HEK293 (cell line): ENCODE measurements at regions not wholly inside any gene's neighbourhood (a gene's known extent, or its start where the extent isn't known, plus 50 kb on each side); places are given as distances from the start of the nearest gene placed in this dataset.

Source experiments
- CTCF ChIA-PET: fragments of 350-600 bp; formaldehyde crosslinking; extraction: SDS; loops from one replicate; lab custom pipeline; 2021; ENCODE audit warnings: antibody characterized with exemption; lab: Yijun Ruan, JAX
- POLR2A ChIA-PET: fragments of 300-600 bp; formaldehyde crosslinking; extraction: SDS; loops from one replicate; lab custom pipeline; 2020; ENCODE audit warnings: antibody characterized with exemption, inconsistent platforms; lab: Yijun Ruan, JAX
- H3K27ac ChIP-seq: fragments of 200-500 bp; sonication (Bioruptor generic); 2 replicates; pipeline ENCODE4 v1.5.1; 2014; ENCODE audit warnings: low read depth, low read length, control low read depth, inconsistent platforms; ENCODE audit errors: extremely low read depth
- H3K36me3 ChIP-seq, 2 experiments: fragments of 200-500 bp in 1 of 2; sonication (Bioruptor generic) in 1 of 2; 1 replicate in 1 of 2; 2 replicates in 1 of 2; pipeline ENCODE4 v1.5.1; 2014 to 2017; ENCODE audit warnings: inconsistent platforms in 2 of 2, low read length in 2 of 2; ENCODE audit not compliant: control insufficient read depth in 2 of 2, insufficient read depth in 1 of 2
- H3K4me1 ChIP-seq: fragments of 200-500 bp; sonication (Bioruptor generic); 2 replicates; pipeline ENCODE4 v1.5.1; 2014; ENCODE audit warnings: mild to moderate bottlenecking, low read length, inconsistent platforms; ENCODE audit not compliant: control insufficient read depth, insufficient read depth
- H3K4me3 ChIP-seq: 2 replicates; pipeline ENCODE4 v1.5.1; 2011; ENCODE audit warnings: low read depth, mild to moderate bottlenecking, control low read depth, low read length, moderate library complexity
- H3K9me3 ChIP-seq: fragments of 200-500 bp; sonication (Bioruptor generic); 2 replicates; pipeline ENCODE4 v1.5.1; 2014; ENCODE audit warnings: low read depth, low read length, inconsistent platforms; ENCODE audit not compliant: control insufficient read depth, insufficient read depth
- FEZF1 ChIP-seq: fragments of 450-650 bp; formaldehyde crosslinking; IDR thresholded peaks from 2 replicates; pipeline ENCODE4 v1.5.1; 2016; ENCODE audit warnings: missing biosample characterization, missing genetic modification characterization
- KLF17 ChIP-seq: fragments of 450-650 bp; formaldehyde crosslinking; IDR thresholded peaks from 2 replicates; pipeline ENCODE4 v1.5.1; 2016; ENCODE audit warnings: missing biosample characterization, missing genetic modification characterization
- SCRT1 ChIP-seq: fragments of 450-650 bp; formaldehyde crosslinking; IDR thresholded peaks from 2 replicates; pipeline ENCODE4 v1.5.1; 2016; ENCODE audit warnings: missing biosample characterization, missing genetic modification characterization, borderline replicate concordance
- SCRT2 ChIP-seq: fragments of 450-650 bp; formaldehyde crosslinking; IDR thresholded peaks from 2 replicates; pipeline ENCODE4 v1.5.1; 2016; ENCODE audit warnings: missing biosample characterization, missing genetic modification characterization
- SP2 ChIP-seq: fragments of 450-650 bp; formaldehyde crosslinking; IDR thresholded peaks from 2 replicates; pipeline ENCODE4 v1.5.1; 2016; ENCODE audit warnings: missing biosample characterization, missing genetic modification characterization
- ZBTB8A ChIP-seq: fragments of 450-650 bp; formaldehyde crosslinking; IDR thresholded peaks from 2 replicates; pipeline ENCODE4 v1.5.1; 2016; ENCODE audit warnings: missing biosample characterization, missing genetic modification characterization
- ZIC2 ChIP-seq: fragments of 450-650 bp; formaldehyde crosslinking; IDR thresholded peaks from 2 replicates; pipeline ENCODE4 v1.5.1; 2016; ENCODE audit warnings: missing biosample characterization, missing genetic modification characterization
- ZNF274 ChIP-seq, 2 experiments: fragments of 200-500 bp in 1 of 2; fragments of 450-650 bp in 1 of 2; sonication (Bioruptor generic) in 1 of 2; formaldehyde crosslinking in 1 of 2; IDR thresholded peaks; 2 replicates each; pipeline versions ENCODE4 v1.5.1 to v1.6.1; 2014 to 2016; ENCODE audit warnings: borderline replicate concordance in 1 of 2, inconsistent platforms in 1 of 2, low read length in 1 of 2, missing biosample characterization in 1 of 2, missing genetic modification characterization in 1 of 2
- ZNF335 ChIP-seq: fragments of 450-650 bp; formaldehyde crosslinking; conservative IDR thresholded peaks from 2 replicates; pipeline ENCODE4 v1.5.1; 2016; ENCODE audit warnings: missing biosample characterization, missing genetic modification characterization
- ZNF350 ChIP-seq: fragments of 450-650 bp; formaldehyde crosslinking; IDR thresholded peaks from 2 replicates; pipeline ENCODE4 v1.5.0; 2017; ENCODE audit warnings: missing biosample characterization, mild to moderate bottlenecking, missing genetic modification characterization
- ZNF391 ChIP-seq: fragments of 450-650 bp; formaldehyde crosslinking; IDR thresholded peaks from 2 replicates; pipeline ENCODE4 v1.5.1; 2016; ENCODE audit warnings: low read depth, missing biosample characterization, missing genetic modification characterization, borderline replicate concordance
- ZNF426 ChIP-seq: fragments of 450-650 bp; formaldehyde crosslinking; IDR thresholded peaks from 2 replicates; pipeline ENCODE4 v1.5.1; 2017; ENCODE audit warnings: missing biosample characterization, missing genetic modification characterization, mild to moderate bottlenecking, inconsistent platforms, moderate library complexity
- ZNF449 ChIP-seq: fragments of 450-650 bp; formaldehyde crosslinking; IDR thresholded peaks from 2 replicates; pipeline ENCODE4 v1.5.1; 2017; ENCODE audit warnings: missing biosample characterization, mild to moderate bottlenecking, missing genetic modification characterization, moderate library complexity
- ZNF626 ChIP-seq: fragments of 450-650 bp; sonication (Bioruptor Pico); formaldehyde crosslinking; IDR thresholded peaks from 2 replicates; pipeline ENCODE4 v1.5.1; 2018; ENCODE audit warnings: missing biosample characterization, missing genetic modification characterization, inconsistent platforms
- ZNF658 ChIP-seq: fragments of 450-650 bp; formaldehyde crosslinking; IDR thresholded peaks from 2 replicates; pipeline ENCODE4; 2016; ENCODE audit warnings: missing biosample characterization, missing genetic modification characterization
- ZNF670 ChIP-seq: fragments of 450-650 bp; formaldehyde crosslinking; IDR thresholded peaks from 2 replicates; pipeline ENCODE4 v1.5.1; 2016; ENCODE audit warnings: missing biosample characterization, missing genetic modification characterization, low read depth
- ZSCAN18 ChIP-seq: fragments of 450-650 bp; formaldehyde crosslinking; IDR thresholded peaks from 2 replicates; pipeline ENCODE4 v1.5.1; 2016; ENCODE audit warnings: missing biosample characterization, missing genetic modification characterization
- ZSCAN30 ChIP-seq: fragments of 450-650 bp; IDR thresholded peaks from 2 replicates; pipeline ENCODE4 v1.5.1; 2018; ENCODE audit warnings: missing biosample characterization, mild to moderate bottlenecking, missing genetic modification characterization, moderate library complexity
- TF ChIP-seq, protein P1 (sequence below): fragments of 450-650 bp; formaldehyde crosslinking; IDR thresholded peaks from 2 replicates; pipeline ENCODE4 v1.5.1; 2016; ENCODE audit warnings: missing biosample characterization, missing genetic modification characterization
- TF ChIP-seq, protein P2 (sequence below): fragments of 450-650 bp; formaldehyde crosslinking; IDR thresholded peaks from 2 replicates; pipeline ENCODE4 v1.5.1; 2016; ENCODE audit warnings: missing biosample characterization, missing genetic modification characterization, borderline replicate concordance
- TF ChIP-seq, protein P3 (sequence below): fragments of 450-650 bp; formaldehyde crosslinking; IDR thresholded peaks from 2 replicates; pipeline ENCODE4 v1.5.1; 2016; ENCODE audit warnings: missing biosample characterization, missing genetic modification characterization, low read depth

DNA sequence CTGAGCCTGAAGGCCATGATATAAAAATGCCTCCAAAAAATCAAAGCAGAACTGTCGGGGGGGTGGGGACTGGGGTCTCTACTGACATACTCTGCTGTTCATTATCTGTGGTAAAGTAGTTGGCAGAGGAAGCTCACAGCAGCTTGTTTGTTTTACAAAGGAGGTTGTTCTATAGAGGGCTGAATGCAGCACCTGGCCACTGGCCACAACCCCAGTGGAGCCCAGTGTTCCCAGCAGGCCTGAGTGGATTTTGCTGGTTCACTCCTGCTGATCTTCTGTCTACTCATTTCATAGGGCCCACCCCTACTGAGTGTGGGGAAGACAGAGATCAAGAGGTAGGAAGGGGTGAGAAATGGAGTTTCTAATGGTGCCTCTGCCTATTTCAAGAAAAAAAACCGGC is 125.5 kb downstream of the DIPK2A start:
- H3K4me1 ChIP-seq: no peaks in the 10 kb centered on the region
- H3K27ac ChIP-seq: no peak overlapping the region
- no peaks in the 10 kb centered on the region for H3K9me3 ChIP-seq
- no peak for TF ChIP-seq FEZF1 (tag by site-specific recombination)
- TF ChIP-seq ZNF449 (tag by site-specific recombination): no peak
- no peak for TF ChIP-seq ZNF391
- TF ChIP-seq ZNF658 (tag by site-specific recombination): no peak
- TF ChIP-seq, protein P1, sequence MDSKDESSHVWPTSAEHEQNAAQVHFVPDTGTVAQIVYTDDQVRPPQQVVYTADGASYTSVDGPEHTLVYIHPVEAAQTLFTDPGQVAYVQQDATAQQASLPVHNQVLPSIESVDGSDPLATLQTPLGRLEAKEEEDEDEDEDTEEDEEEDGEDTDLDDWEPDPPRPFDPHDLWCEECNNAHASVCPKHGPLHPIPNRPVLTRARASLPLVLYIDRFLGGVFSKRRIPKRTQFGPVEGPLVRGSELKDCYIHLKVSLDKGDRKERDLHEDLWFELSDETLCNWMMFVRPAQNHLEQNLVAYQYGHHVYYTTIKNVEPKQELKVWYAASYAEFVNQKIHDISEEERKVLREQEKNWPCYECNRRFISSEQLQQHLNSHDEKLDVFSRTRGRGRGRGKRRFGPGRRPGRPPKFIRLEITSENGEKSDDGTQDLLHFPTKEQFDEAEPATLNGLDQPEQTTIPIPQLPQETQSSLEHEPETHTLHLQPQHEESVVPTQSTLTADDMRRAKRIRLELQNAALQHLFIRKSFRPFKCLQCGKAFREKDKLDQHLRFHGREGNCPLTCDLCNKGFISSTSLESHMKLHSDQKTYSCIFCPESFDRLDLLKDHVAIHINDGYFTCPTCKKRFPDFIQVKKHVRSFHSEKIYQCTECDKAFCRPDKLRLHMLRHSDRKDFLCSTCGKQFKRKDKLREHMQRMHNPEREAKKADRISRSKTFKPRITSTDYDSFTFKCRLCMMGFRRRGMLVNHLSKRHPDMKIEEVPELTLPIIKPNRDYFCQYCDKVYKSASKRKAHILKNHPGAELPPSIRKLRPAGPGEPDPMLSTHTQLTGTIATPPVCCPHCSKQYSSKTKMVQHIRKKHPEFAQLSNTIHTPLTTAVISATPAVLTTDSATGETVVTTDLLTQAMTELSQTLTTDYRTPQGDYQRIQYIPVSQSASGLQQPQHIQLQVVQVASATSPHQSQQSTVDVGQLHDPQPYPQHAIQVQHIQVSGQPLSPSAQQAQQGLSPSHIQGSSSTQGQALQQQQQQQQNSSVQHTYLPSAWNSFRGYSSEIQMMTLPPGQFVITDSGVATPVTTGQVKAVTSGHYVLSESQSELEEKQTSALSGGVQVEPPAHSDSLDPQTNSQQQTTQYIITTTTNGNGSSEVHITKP (tag by site-specific recombination): no peak
- TF ChIP-seq ZBTB8A (tag by site-specific recombination): no peak
- no peak for TF ChIP-seq ZIC2
- no peak for TF ChIP-seq KLF17
- CTCF ChIA-PET: no interaction called here
- H3K4me3 ChIP-seq: no peak overlapping the region
- POLR2A ChIA-PET: no interaction called here
- H3K36me3 ChIP-seq: no peaks in the 10 kb centered on the region

- no peaks in the 10 kb centered on the region for H3K4me1 ChIP-seq
- H3K27ac ChIP-seq: no peak overlapping the region
- ChIA-PET POLR2A (no interaction called here), CTCF (no interaction called here)
- no peaks in the 10 kb centered on the region for H3K36me3 ChIP-seq
- no peaks in the 10 kb centered on the region for H3K9me3 ChIP-seq
- no peak overlapping the region for H3K4me3 ChIP-seq
- TF ChIP-seq ZNF426 (tag by site-specific recombination): no peak
- no peak for TF ChIP-seq ZSCAN30 (tag by site-specific recombination)
- no peak for TF ChIP-seq ZNF335
- TF ChIP-seq ZNF658 (tag by site-specific recombination): no peak
- no peak for TF ChIP-seq ZNF350 (tag by site-specific recombination)
- TF ChIP-seq ZNF626: no peak
- no peak for TF ChIP-seq ZSCAN18 (tag by site-specific recombination)
- TF ChIP-seq ZNF670 (tag by site-specific recombination): no peak
- TF ChIP-seq SCRT1 (tag by site-specific recombination): no peak
- TF ChIP-seq, protein P2, sequence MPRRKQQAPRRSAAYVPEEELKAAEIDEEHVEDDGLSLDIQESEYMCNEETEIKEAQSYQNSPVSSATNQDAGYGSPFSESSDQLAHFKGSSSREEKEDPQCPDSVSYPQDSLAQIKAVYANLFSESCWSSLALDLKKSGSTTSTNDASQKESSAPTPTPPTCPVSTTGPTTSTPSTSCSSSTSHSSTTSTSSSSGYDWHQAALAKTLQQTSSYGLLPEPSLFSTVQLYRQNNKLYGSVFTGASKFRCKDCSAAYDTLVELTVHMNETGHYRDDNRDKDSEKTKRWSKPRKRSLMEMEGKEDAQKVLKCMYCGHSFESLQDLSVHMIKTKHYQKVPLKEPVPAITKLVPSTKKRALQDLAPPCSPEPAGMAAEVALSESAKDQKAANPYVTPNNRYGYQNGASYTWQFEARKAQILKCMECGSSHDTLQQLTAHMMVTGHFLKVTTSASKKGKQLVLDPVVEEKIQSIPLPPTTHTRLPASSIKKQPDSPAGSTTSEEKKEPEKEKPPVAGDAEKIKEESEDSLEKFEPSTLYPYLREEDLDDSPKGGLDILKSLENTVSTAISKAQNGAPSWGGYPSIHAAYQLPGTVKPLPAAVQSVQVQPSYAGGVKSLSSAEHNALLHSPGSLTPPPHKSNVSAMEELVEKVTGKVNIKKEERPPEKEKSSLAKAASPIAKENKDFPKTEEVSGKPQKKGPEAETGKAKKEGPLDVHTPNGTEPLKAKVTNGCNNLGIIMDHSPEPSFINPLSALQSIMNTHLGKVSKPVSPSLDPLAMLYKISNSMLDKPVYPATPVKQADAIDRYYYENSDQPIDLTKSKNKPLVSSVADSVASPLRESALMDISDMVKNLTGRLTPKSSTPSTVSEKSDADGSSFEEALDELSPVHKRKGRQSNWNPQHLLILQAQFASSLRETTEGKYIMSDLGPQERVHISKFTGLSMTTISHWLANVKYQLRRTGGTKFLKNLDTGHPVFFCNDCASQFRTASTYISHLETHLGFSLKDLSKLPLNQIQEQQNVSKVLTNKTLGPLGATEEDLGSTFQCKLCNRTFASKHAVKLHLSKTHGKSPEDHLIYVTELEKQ (tag by site-specific recombination): no peak
- TF ChIP-seq ZNF274 (IDR thresholded peaks at IDR 0.05; ENCODE audit: low read length): no peak
- TF ChIP-seq ZNF274 (tag by site-specific recombination; IDR thresholded peaks at IDR 0.05; ENCODE audit: borderline replicate concordance): no peak
- TF ChIP-seq, protein P3, sequence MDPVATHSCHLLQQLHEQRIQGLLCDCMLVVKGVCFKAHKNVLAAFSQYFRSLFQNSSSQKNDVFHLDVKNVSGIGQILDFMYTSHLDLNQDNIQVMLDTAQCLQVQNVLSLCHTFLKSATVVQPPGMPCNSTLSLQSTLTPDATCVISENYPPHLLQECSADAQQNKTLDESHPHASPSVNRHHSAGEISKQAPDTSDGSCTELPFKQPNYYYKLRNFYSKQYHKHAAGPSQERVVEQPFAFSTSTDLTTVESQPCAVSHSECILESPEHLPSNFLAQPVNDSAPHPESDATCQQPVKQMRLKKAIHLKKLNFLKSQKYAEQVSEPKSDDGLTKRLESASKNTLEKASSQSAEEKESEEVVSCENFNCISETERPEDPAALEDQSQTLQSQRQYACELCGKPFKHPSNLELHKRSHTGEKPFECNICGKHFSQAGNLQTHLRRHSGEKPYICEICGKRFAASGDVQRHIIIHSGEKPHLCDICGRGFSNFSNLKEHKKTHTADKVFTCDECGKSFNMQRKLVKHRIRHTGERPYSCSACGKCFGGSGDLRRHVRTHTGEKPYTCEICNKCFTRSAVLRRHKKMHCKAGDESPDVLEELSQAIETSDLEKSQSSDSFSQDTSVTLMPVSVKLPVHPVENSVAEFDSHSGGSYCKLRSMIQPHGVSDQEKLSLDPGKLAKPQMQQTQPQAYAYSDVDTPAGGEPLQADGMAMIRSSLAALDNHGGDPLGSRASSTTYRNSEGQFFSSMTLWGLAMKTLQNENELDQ (tag by site-specific recombination): no peak
- no peak for TF ChIP-seq SCRT2
- no peak for TF ChIP-seq SP2
Measured at GRCh38 chr3:144098691-144099090, 127.1 kb downstream of the DIPK2A start.
